B cell (primary cell): ENCODE measurements at regions not wholly inside any gene's neighbourhood (a gene's known extent, or its start where the extent isn't known, plus 50 kb on each side); places are given as distances from the start of the nearest gene placed in this dataset.

Source experiments
- CTCF ChIP-seq: fragments of 200-600 bp; IDR thresholded peaks from one replicate; pipeline ENCODE4 v1.8.0; 2022; ENCODE audit warnings: antibody characterized with exemption, mild to moderate bottlenecking
- EZH2 ChIP-seq: IDR thresholded peaks from 2 replicates; pipeline ENCODE4 v1.6.1; 2012; ENCODE audit warnings: borderline replicate concordance, low read depth, mild to moderate bottlenecking, moderate library complexity, low read length; ENCODE audit not compliant: insufficient read depth, poor library complexity, severe bottlenecking

- TF ChIP-seq CTCF (no peak), EZH2 (no peak)
Measured at GRCh38 chr19:29067831-29068230, 145.1 kb downstream of the UQCRFS1 start.
